ENCODE measurements at regions not wholly inside any gene's neighbourhood (a gene's known extent, or its start where the extent isn't known, plus 50 kb on each side); places are given as distances from the start of the nearest gene placed in this dataset.

DNA sequence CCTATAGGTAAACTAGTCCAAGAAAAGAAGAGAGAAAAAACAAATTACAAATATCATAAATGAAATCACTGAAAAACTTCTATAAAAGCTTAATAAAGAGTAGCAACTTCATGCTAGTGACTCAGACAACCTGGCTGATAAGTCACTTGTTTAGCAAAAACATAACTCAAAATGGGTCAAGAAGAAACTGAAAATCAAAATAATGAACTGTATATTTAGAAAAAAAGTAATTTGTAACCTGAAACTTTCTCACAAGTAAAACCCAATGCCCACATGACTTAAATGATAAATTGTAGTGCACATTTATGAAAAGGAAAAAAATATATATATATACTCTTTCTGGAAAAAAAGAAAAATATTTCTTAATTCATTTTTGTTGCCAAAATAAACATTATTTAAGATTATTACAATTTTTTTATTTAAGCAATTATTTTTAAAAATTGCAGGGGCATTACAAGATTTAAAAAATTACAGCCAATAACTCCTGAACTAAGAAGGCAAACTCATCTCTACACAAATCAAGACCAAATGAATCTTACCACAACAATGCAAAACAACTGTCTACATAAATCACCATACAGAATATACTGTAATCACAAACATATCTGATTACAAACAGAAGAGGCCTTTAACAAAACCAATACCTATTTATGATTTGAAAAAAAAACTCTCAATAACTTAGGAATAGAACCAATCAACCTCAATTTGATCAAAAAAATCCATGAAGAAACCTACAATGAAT is 406.3 kb downstream of the CDH7 start:
- no peak for DNase-seq (ENCODE audit: extremely low spot score)
- ChIA-PET POLR2A (no interaction called here), CTCF (no interaction called here)
- TF ChIP-seq, protein P1, sequence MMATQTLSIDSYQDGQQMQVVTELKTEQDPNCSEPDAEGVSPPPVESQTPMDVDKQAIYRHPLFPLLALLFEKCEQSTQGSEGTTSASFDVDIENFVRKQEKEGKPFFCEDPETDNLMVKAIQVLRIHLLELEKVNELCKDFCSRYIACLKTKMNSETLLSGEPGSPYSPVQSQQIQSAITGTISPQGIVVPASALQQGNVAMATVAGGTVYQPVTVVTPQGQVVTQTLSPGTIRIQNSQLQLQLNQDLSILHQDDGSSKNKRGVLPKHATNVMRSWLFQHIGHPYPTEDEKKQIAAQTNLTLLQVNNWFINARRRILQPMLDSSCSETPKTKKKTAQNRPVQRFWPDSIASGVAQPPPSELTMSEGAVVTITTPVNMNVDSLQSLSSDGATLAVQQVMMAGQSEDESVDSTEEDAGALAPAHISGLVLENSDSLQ (IDR thresholded peaks at IDR 0.05), result no peak
- no peak for TF ChIP-seq LEF1 (IDR thresholded peaks at IDR 0.05; ENCODE audit: borderline replicate concordance)
- no peak for TF ChIP-seq CTBP1 (IDR thresholded peaks at IDR 0.05; ENCODE audit: borderline replicate concordance)
- no peak for TF ChIP-seq BHLHE40 (IDR thresholded peaks at IDR 0.05; ENCODE audit: borderline replicate concordance)
- no peak for TF ChIP-seq FOXK2 (IDR thresholded peaks at IDR 0.05)
- no peak for TF ChIP-seq FOXA1 (IDR thresholded peaks at IDR 0.05)
- TF ChIP-seq NFRKB (IDR thresholded peaks at IDR 0.05), result no peak
- no peak for TF ChIP-seq FOXM1 (IDR thresholded peaks at IDR 0.05; ENCODE audit: borderline replicate concordance)
- TF ChIP-seq SUZ12 (IDR thresholded peaks at IDR 0.05), result no peak
- no peak for TF ChIP-seq ARNT (IDR thresholded peaks at IDR 0.05)

DNA sequence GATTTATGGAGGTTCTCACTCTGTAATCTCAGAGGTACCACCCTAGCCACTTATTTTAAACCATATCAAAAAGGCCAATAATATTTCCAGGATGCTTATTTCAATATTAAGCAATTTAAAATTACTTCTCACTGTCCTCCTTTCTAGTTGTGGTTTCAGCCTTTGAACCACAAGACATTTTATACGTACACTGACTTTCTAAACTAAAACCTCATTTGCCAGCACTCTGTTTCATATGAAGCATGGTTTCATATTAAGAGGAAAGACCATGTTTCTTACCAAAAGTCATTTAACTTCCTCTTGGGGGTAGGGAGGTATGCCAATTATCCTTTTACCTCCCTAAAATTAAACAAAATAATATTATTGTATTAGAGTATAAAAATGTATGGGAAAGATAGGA is 399.8 kb downstream of the CDH7 start:
- TF ChIP-seq FOXM1 (IDR thresholded peaks at IDR 0.05; ENCODE audit: borderline replicate concordance) (no peak), LEF1 (IDR thresholded peaks at IDR 0.05; ENCODE audit: borderline replicate concordance) (no peak), L3MBTL2 (conservative IDR thresholded peaks at IDR 0.05) (no peak), HDGF (IDR thresholded peaks at IDR 0.05; ENCODE audit: borderline replicate concordance) (no peak), BHLHE40 (IDR thresholded peaks at IDR 0.05; ENCODE audit: borderline replicate concordance) (no peak), ZNF384 (IDR thresholded peaks at IDR 0.05) (no peak), NFRKB (IDR thresholded peaks at IDR 0.05) (no peak), CTBP1 (IDR thresholded peaks at IDR 0.05; ENCODE audit: borderline replicate concordance) (no peak), ARNT (IDR thresholded peaks at IDR 0.05) (no peak), FOXK2 (IDR thresholded peaks at IDR 0.05) (no peak), SP1 (IDR thresholded peaks at IDR 0.05) (no peak), ELF4 (IDR thresholded peaks at IDR 0.05) (no peak), FOXA1 (IDR thresholded peaks at IDR 0.05) (no peak), TARDBP (IDR thresholded peaks at IDR 0.05) (no peak), SUZ12 (IDR thresholded peaks at IDR 0.05) (no peak)
- TF ChIP-seq, protein P1 (IDR thresholded peaks at IDR 0.05), result no peak
- CTCF ChIA-PET, result no interaction called here
- POLR2A ChIA-PET, result no interaction called here
- no peak for DNase-seq (ENCODE audit: extremely low spot score)

DNA sequence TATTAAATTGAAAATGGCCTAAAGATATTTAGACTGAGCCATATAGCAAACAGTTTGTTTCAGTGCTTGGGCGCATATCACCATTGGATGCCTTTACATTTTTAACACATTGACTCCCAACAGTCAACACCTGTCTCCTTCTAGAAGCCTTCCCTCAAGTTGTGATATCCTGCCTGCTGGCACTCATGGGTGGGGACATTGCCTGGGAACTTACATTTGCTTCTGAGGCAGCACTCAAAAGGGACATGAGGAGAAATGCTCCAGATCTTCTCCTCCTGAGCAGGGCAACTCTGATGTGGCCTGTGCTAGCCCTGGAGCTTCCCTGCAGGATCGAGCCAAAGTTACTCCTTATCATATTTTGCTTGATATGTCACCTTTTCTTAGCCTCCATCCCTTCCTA is 392.2 kb downstream of the CDH7 start:
- ChIA-PET CTCF (no interaction called here), POLR2A (no interaction called here)
- DNase-seq (ENCODE audit: extremely low spot score), result no peak
- TF ChIP-seq NFRKB (IDR thresholded peaks at IDR 0.05) (no peak), SP1 (IDR thresholded peaks at IDR 0.05) (no peak), BHLHE40 (IDR thresholded peaks at IDR 0.05; ENCODE audit: borderline replicate concordance) (no peak), HDGF (IDR thresholded peaks at IDR 0.05; ENCODE audit: borderline replicate concordance) (no peak), ARNT (IDR thresholded peaks at IDR 0.05) (no peak), ELF4 (IDR thresholded peaks at IDR 0.05) (no peak), FOXM1 (IDR thresholded peaks at IDR 0.05; ENCODE audit: borderline replicate concordance) (no peak), CTBP1 (IDR thresholded peaks at IDR 0.05; ENCODE audit: borderline replicate concordance) (no peak), SUZ12 (IDR thresholded peaks at IDR 0.05) (no peak), LEF1 (IDR thresholded peaks at IDR 0.05; ENCODE audit: borderline replicate concordance) (no peak), L3MBTL2 (conservative IDR thresholded peaks at IDR 0.05) (no peak), ZNF384 (IDR thresholded peaks at IDR 0.05) (no peak), TARDBP (IDR thresholded peaks at IDR 0.05) (no peak), FOXK2 (IDR thresholded peaks at IDR 0.05) (no peak), FOXA1 (IDR thresholded peaks at IDR 0.05) (no peak)
- TF ChIP-seq, protein P1 (IDR thresholded peaks at IDR 0.05), result no peak

DNA sequence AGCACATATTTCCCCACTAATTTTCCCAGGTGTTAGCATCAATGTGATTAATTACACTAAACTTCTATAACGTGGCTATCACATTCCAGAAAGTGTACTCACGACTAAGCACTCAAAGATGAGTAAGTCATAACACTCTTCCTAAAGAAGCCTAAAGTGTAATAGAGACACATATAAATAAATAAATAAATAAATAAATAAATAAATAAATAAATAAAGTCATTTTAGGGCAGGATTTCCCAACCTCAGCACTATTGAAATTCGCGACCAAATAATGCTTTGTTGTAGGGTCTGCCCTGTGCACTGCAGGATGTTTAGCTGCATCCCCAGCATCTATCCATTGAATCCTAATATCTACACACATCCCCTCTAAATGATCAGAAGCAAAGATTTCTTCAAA is 390.9 kb downstream of the CDH7 start:
- TF ChIP-seq LEF1 (IDR thresholded peaks at IDR 0.05; ENCODE audit: borderline replicate concordance), result no peak
- TF ChIP-seq, protein P1 (IDR thresholded peaks at IDR 0.05), result no peak
- TF ChIP-seq SP1 (IDR thresholded peaks at IDR 0.05), result no peak
- no peak for TF ChIP-seq SUZ12 (IDR thresholded peaks at IDR 0.05)
- no peak for TF ChIP-seq FOXA1 (IDR thresholded peaks at IDR 0.05)
- no peak for TF ChIP-seq ELF4 (IDR thresholded peaks at IDR 0.05)
- no peak for TF ChIP-seq NFRKB (IDR thresholded peaks at IDR 0.05)
- no peak for TF ChIP-seq BHLHE40 (IDR thresholded peaks at IDR 0.05; ENCODE audit: borderline replicate concordance)
- no peak for TF ChIP-seq TARDBP (IDR thresholded peaks at IDR 0.05)
- no peak for TF ChIP-seq ZNF384 (IDR thresholded peaks at IDR 0.05)
- no peak for TF ChIP-seq FOXM1 (IDR thresholded peaks at IDR 0.05; ENCODE audit: borderline replicate concordance)
- no peak for TF ChIP-seq CTBP1 (IDR thresholded peaks at IDR 0.05; ENCODE audit: borderline replicate concordance)
- no peak for TF ChIP-seq L3MBTL2 (conservative IDR thresholded peaks at IDR 0.05)
- TF ChIP-seq HDGF (IDR thresholded peaks at IDR 0.05; ENCODE audit: borderline replicate concordance), result no peak
- CTCF ChIA-PET, result no interaction called here
- DNase-seq (ENCODE audit: extremely low spot score), result no peak
- POLR2A ChIA-PET, result no interaction called here

DNA sequence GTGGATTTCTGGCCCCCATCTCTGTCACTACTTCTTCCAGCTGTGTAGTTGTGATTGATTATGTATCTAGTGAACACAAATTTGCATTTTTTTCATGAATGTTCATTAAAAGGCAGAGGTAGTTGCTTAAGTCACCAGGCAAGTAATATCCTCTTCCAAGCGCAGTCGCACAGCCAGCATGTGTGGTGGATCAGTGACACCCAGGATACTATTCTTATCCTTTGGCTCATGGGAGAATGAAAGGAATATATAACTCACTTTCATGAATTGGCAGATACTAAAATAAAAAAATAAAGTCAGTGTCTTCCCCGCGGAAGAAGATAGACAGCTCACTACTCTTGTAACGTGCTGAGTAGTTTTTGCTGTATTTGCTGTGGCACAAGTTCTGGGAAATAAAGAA is 387.8 kb downstream of the CDH7 start:
- ChIA-PET POLR2A (no interaction called here), CTCF (interaction anchor here (0.6 kb wide), 1 partner anchor 665 kb away, joined by 3 read pairs; no protein-coding TSS in a partner anchor)
- DNase-seq (ENCODE audit: extremely low spot score), result no peak
- TF ChIP-seq LEF1 (IDR thresholded peaks at IDR 0.05; ENCODE audit: borderline replicate concordance), result no peak
- no peak for TF ChIP-seq HDGF (IDR thresholded peaks at IDR 0.05; ENCODE audit: borderline replicate concordance)
- TF ChIP-seq SP1 (IDR thresholded peaks at IDR 0.05), result no peak
- TF ChIP-seq ZNF384 (IDR thresholded peaks at IDR 0.05), result no peak
- TF ChIP-seq ELF4 (IDR thresholded peaks at IDR 0.05), result no peak
- TF ChIP-seq FOXM1 (IDR thresholded peaks at IDR 0.05; ENCODE audit: borderline replicate concordance), result no peak
- no peak for TF ChIP-seq TARDBP (IDR thresholded peaks at IDR 0.05)
- TF ChIP-seq, protein P1 (IDR thresholded peaks at IDR 0.05), result no peak
- no peak for TF ChIP-seq L3MBTL2 (conservative IDR thresholded peaks at IDR 0.05)
- no peak for TF ChIP-seq NFRKB (IDR thresholded peaks at IDR 0.05)
- TF ChIP-seq ARNT (IDR thresholded peaks at IDR 0.05), result no peak
- no peak for TF ChIP-seq FOXA1 (IDR thresholded peaks at IDR 0.05)
- TF ChIP-seq CTBP1 (IDR thresholded peaks at IDR 0.05; ENCODE audit: borderline replicate concordance), result no peak
- no peak for TF ChIP-seq FOXK2 (IDR thresholded peaks at IDR 0.05)
- TF ChIP-seq SUZ12 (IDR thresholded peaks at IDR 0.05), result no peak
